ENCODE measurements at regions not wholly inside any gene's neighbourhood (a gene's known extent, or its start where the extent isn't known, plus 50 kb on each side); places are given as distances from the start of the nearest gene placed in this dataset.

DNA sequence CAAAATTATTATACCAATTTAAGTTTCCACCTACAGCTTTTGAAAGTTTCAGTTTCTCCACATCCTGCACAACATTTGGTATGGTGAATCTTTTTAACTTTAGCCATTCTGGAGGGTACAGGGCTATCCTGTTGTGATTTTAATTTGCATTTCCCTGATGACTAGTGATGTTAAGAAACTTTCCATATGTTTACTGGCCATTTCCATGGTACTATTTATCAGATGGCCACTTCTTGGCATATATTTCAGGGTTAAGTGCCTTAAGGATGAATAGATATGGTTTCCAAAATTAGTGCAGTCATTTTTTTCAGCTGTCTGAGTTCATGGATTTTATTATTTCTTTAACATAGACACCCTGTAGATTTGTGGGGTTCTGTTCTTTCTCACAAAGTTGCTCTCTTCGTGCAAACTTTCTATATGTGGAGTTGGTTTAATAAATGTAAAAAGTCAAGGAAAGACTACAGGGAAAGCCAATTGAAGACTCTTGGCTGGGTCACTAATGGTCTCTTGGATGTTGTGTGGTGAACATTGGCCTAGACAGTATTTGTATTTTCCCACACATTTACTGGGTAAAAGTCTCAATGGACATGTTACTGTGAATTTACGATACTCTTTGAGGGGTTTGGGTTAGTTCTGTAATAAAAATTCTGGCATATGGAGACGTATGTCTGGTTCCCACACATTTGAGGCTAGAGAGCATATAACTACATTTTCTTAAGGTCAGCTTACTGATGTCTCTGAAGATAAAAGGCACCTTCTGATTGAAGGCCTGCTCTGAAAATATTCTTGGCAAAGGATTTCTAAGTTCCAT, 147.5 kb upstream of the PDZRN3 start:
- TF ChIP-seq POLR2A (IDR thresholded peaks at IDR 0.05; ENCODE audit: low read length) (no peak), GATA1 (IDR thresholded peaks at IDR 0.05; ENCODE audit: low read depth, low read length) (no peak)
